RCC 7860 (cell line): ENCODE measurements at regions not wholly inside any gene's neighbourhood (a gene's known extent, or its start where the extent isn't known, plus 50 kb on each side); places are given as distances from the start of the nearest gene placed in this dataset.
"Not testable (repeated sequence)": the region's sequence is repeated elsewhere in the genome, so short reads cannot be mapped to it uniquely, and the experiment has no call there.

Experiments
- DNase-seq: peaks from one replicate; pipeline ENCODE4 v3.0.0-alpha.2; 2015; ENCODE audit warnings: low spot score
- FAIRE-seq: peaks from 2 replicates; lab custom pipeline; 2012; peaks lifted over from hg19 to GRCh38; lab: Jason Lieb, UNC

DNA sequence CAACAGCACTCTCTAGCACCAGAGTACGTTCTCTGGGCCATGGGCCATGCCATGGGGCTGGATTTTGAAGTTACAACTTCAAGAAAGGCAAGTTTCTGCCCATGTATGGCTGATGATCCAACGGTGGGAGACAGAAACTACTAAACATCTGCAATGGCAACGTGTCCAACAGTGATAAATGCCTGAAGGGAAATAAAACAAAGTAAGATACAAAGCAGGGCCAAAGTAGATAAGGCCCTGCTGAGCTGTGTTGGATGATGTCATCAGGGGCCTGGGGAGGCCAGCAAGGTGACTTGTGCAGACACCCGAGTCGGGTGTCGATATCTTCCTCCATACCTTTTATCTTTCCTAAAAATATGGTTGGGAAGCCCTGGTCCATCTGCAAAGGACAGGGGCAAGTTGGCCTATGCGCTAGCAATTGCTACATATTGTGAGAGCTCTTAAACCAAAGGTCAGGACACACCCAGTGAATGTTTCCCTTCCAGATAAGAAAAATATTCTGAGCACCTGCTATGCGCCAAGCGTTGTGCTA is 487.2 kb downstream of the MN1 start:
- no peak for FAIRE-seq
- DNase-seq = no peak

GRCh38 chr22:27315833-27316232 is 485.7 kb downstream of the MN1 start:
- no peak for DNase-seq

DNA sequence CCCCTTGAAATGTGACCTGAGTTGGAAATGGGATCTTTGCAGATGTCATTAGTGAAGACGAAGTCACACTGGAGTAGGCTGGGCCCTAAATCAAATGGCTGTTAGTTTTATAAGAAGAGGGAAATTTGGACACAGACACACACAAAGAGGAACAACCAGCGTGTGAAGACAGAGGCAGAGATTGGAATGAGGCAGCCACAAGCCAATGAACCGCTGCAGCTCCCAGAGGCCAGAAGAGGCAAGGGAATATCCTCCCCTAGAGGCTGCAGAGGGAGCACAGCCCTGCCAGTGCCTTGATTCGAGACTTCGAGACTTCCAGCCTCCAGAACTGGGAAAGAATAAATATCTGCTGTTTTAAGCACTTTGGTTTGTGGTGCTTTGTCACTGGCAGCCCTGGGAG is 484.5 kb downstream of the MN1 start:
- FAIRE-seq (peak; percentile 81), DNase-seq (peak; percentile 74)

More at GRCh38 chr22:27315833-27316232, 485.7 kb downstream of the MN1 start:
- no peak for FAIRE-seq

DNA sequence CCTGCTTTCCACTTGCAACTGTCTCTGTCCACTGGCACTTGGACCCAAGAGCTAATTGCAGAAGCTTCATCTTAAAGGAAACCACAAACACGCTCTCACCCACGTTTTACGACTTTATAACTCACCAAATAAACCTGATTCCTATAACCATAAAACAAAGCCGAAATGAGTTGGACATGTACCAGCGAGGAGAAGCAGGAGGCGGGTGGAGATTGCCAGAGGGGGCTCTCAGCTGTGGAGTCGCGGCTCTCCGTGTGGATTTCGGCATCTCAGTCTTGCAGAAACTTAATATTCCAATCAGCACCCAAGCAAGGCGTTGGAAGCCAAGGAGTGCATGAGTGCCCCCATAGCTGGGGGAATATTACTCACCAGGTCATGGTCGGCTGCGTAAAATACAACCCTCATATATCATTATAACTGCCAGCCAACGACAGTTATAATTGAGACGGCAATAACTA is 483.6 kb downstream of the MN1 start:
- peak; percentile 97 for FAIRE-seq
- DNase-seq = peak; percentile 80

DNA sequence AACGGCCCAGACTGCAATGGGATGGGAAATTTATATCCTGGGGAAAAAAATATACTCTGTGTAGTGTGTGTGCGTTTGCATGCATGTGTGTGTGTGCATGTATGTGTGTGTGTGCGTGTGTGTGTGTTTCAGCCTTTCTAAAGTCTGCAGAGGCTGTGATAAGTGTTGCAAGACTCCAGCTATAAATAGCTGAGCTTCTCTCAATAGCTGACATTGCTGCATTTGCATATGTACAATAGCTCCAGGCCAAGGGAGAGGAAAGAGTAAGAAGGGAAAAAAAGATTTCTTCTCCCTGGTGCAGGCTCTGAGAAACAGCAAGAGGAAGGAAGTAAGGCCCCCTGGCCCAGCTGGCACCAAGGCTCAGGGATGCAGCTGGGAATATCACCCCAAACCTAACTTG is 483.0 kb downstream of the MN1 start:
- no peak for FAIRE-seq
- DNase-seq = peak; percentile 35

GRCh38 chr22:27323661-27324060 is 477.9 kb downstream of the MN1 start:
- FAIRE-seq = no peak

DNA sequence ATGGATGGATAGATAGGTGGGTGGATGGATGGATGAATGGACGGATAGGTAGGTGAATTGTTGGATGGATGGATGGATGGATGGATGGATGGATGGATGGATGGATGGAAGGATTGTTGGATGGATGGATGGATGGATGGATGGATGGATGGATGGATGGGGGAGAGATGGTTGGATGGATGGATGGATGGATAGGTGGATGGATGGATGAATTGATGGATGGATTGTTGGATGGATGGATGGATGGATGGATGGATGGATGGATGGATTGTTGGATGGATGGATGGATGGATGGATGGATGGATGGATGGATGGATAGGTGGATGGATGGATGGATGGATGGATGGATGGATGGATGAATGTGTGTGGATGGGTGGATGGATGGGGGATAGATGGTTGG is 476.6 kb downstream of the MN1 start:
- not testable (repeated sequence) for FAIRE-seq

More at GRCh38 chr22:27323661-27324060, 477.9 kb downstream of the MN1 start:
- DNase-seq = no peak

DNA sequence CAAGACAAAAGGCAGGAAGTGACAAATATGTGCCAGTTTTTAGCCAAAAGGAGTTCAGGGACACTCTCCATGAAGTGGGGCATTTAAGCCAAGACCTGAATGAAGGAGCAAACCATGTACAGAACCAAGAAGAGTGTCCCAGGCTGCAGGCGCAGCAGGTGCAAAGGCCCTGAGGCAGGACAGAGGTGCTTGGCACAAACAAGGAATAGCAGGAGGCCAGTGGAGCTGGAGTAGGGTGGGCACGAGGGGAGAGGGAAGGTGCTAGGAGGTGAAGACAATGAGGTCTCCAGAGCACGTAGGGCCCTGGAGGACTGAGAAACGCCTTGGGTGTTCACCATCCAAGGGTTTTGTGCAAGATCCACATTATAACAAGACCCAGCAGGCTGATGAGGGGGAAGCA is 474.1 kb downstream of the MN1 start:
- DNase-seq (no peak), FAIRE-seq (no peak)

More for the DNA sequence above, 476.6 kb downstream of the MN1 start:
- DNase-seq = not testable (repeated sequence)

DNA sequence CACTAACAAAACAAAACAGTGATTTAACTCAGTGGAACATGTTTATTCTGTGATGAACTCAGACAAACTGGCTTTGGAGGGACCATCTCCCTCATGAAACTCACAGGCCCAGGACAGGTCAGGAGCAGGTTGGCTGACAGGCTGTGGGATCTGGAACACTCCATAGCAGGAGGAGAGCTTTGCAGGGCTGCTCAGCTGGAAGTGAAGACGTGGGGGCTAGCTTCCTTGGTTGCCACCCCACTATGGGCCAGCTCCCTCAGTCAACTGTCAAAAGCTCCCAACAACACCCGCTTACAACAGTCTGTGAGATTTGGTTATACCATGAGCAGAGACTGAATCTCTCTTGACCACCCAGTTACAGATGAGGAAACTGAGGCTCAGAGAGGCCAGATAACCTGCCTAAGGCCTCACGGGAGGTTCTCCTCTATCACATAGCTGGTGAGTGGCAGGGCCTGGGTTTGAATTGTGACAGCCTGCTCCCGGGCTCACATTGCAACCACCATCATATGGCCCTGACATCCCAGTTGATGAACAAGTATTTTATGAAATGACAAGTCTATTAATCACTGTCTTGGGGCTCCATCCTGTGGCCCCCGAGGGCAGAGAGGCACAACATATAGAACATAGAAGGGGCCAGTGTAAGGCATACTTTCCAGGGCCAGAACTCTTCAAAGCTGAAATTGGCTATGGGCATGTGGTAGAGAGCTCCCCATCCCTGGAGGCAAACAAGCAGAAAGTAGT is 473.4 kb downstream of the MN1 start:
- DNase-seq (no peak), FAIRE-seq (no peak)

GRCh38 chr22:27329131-27329850 is 472.3 kb downstream of the MN1 start:
- no peak for FAIRE-seq
- no peak for DNase-seq

DNA sequence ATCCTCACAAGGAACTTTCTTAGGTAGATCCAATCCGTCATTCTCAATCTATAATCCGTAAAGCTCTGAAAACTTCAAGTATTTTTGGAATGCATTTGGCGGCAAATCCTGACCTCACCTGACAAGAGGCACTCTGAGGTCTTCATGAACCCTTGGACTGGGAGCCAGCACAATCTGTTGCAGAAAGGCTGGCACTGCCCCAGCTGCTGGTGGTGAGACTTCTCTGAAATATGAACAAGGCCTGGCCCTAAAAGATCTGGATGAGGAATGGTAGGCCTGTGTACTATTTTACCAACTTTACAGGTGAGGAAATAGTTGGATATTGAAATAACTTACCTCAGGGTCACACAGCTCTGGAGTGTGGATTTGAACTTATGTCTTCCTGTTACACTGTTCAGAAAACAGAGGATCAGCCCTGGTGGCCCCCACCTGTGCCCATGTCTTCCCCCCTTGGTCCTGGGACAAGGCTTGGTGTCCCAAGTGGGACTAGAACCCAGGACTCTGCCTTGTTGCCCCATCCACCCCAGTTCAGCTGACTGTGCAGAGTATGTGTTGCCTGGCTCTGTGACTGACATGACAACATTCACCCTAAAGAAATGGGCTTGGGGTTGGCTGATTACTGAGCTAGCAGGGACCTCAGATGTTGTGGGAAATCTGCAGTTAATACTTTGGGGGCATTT is 471.4 kb downstream of the MN1 start:
- DNase-seq (no peak), FAIRE-seq (no peak)

DNA sequence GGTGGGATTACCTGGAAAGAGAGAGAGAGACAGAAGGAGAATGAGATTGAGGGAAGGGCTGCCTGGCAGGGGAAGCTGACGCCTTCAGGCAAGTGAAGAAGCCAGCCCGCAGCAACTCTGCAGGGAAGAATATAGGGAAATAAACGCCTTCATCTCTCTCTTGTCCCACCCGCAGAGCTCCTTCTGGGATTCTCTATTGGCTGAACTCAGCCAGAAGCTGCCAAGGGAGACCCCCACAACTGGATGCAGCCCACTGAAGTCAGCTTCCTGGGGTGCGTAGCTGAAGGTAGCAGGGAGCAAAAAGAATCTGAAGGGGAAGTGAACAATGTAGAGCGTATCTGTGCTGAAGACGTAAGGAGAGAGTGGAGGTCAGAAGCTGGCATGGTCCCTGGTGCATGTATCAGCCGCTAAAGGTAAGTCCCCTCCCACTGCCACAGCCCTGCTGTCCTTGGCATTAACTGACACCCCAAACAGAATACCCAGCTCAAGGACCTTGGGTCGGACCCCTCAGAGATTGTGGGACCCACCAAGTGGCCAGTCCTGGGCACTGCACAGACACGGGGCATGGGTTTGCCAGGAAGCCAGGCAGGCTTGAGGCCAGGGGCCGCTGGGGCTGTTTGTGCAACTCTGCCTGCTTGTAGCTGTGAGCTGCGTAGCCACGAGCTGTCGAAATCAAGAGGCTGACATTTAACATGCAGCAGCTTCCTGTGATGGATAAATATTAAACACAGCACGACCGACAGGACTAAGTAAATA is 469.9 kb downstream of the MN1 start:
- no peak for FAIRE-seq
- no peak for DNase-seq

- FAIRE-seq (no peak), DNase-seq (no peak)
These were observed 466.4 kb downstream of the MN1 start for GRCh38 chr22:27335102-27335660.

GRCh38 chr22:27336151-27337090 is 465.1 kb downstream of the MN1 start:
- FAIRE-seq (peak; percentile 92), DNase-seq (peak; percentile 75)

GRCh38 chr22:27337676-27338075 is 463.9 kb downstream of the MN1 start:
- FAIRE-seq (no peak), DNase-seq (no peak)

- no peak for FAIRE-seq
- no peak for DNase-seq
These were observed 461.5 kb downstream of the MN1 start for GRCh38 chr22:27340047-27340446.

DNA sequence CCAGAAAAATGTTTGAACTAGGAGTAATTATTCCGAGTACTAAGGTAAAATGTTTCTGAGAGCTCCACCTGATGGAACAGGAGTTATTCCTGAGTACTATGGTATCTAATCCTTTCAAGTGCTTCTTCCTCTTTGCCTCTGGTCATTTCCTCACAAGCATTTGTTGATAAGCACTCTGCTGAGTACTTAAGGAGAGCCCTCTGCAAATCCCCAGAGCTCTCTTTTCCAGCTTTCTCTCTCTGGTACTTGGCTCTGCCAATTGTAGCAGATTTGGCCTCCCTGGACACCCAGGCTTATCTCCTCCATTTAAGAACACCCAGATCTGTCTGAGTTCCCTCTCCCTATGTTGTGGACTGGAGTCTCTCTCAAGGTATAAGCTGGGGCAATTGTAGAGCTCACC is 457.0 kb downstream of the MN1 start:
- FAIRE-seq = no peak

DNA sequence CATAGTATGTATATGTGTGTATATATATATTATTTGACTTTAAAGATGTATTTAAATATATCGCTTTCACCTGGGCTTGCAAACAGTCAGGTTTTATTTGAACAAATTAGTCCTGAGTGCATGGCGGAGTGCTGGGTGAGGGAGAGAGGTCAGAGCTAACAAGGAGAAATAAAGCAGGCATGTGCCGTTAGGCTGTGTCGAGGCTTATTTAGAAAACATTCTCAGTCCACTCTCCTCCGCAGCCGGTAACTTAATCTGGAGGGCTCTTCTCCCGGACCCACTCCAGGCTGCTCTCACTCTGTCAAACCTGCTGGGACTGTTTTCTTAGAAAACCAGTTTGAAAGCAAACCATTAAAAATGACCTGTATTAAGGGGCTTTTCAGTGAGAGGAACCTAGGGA is 455.9 kb downstream of the MN1 start:
- FAIRE-seq (no peak), DNase-seq (no peak)

More for the DNA sequence above, 457.0 kb downstream of the MN1 start:
- DNase-seq = no peak

- FAIRE-seq (peak; percentile 81), DNase-seq (peak; percentile 53)
These were observed 453.6 kb downstream of the MN1 start for GRCh38 chr22:27347951-27348350.
